ENCODE measurements at regions not wholly inside any gene's neighbourhood (a gene's known extent, or its start where the extent isn't known, plus 50 kb on each side); places are given as distances from the start of the nearest gene placed in this dataset.

DNA sequence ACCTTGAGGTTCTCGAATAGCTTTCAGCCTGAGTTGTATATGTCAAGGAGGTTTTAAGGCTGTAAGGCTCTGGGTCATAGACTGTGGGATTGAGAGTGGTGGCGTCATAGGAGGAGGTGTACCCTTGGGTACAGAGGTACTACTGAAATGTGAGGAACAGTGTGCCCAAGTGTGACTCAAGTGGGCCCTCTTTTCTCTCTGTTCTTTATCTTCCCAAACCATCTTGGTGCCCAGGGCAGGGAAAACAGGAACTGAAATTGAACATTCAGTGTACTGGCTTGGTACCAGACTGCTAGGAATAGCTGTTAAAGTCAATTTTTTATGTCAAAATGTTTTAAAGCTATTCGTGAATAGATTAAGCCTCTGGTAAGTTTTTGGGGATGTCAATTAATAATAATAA, 136.2 kb upstream of the RPS6KA3 start:
- no peak for DNase-seq (ENCODE audit: low read depth)
- H3K4me3 ChIP-seq (replicated peaks; ENCODE audit: low read depth, low read length), result no peak overlapping the region
- TF ChIP-seq, protein P1, sequence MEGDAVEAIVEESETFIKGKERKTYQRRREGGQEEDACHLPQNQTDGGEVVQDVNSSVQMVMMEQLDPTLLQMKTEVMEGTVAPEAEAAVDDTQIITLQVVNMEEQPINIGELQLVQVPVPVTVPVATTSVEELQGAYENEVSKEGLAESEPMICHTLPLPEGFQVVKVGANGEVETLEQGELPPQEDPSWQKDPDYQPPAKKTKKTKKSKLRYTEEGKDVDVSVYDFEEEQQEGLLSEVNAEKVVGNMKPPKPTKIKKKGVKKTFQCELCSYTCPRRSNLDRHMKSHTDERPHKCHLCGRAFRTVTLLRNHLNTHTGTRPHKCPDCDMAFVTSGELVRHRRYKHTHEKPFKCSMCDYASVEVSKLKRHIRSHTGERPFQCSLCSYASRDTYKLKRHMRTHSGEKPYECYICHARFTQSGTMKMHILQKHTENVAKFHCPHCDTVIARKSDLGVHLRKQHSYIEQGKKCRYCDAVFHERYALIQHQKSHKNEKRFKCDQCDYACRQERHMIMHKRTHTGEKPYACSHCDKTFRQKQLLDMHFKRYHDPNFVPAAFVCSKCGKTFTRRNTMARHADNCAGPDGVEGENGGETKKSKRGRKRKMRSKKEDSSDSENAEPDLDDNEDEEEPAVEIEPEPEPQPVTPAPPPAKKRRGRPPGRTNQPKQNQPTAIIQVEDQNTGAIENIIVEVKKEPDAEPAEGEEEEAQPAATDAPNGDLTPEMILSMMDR (IDR thresholded peaks at IDR 0.05; ENCODE audit: low read length, missing control alignments), result no peak

DNA sequence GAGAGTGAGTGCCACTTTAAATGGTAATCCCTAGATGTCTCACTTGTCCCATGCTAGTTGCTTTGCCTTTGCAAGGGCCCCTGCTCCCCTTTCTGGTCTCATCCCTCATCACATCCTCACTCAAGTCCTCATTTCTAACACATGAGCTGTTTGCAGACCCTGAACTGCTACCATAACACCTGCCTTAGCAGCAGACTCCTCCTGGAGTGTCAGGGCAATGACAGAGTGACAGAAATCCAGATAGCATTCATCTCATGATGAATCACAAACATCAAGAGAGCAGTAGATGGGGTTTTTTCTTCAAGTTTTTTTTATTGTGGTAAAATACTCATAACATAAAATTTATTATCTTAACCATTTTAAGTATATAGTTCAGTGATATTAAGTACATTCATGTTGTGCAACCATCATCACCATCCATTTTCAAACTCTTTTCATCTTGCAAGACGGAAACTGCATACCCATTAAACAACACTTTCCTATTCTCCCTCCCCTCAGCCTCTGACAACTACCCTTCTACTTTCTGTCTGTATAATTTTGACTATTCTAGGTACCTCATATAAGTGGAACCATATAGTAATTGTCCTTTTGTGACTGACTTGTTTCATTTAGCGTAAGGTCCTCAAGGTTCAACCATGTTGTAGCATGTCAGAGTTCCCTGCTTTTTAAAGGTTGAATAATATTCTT, 133.2 kb upstream of the RPS6KA3 start:
- no peak for DNase-seq (ENCODE audit: low read depth)
- TF ChIP-seq, protein P1 (IDR thresholded peaks at IDR 0.05; ENCODE audit: low read length, missing control alignments), result no peak
- no peak overlapping the region for H3K4me3 ChIP-seq (replicated peaks; ENCODE audit: low read depth, low read length)

DNA sequence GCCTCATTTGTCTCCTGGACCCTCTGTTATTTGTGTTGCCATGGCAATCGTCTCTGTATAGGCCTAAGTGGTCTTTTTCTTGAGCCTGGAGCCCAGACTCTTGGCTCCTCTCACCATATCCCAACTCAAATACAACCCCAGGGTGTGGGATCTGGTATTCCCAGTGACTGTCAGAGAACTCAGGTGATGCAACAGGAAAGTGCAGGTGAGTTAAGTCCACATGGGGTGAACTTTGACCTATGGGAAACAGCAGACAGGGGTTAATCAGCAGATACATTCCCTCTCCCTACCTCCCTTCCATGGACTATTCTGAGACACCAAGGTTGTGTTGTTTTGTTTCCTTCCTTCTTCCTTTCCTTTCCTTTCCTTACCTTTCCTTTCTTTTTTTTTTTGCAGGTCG, 130.9 kb upstream of the RPS6KA3 start:
- H3K4me3 ChIP-seq (replicated peaks; ENCODE audit: low read depth, low read length), result no peak overlapping the region
- no peak for DNase-seq (ENCODE audit: low read depth)
- TF ChIP-seq, protein P1 (IDR thresholded peaks at IDR 0.05; ENCODE audit: low read length, missing control alignments), result no peak

DNA sequence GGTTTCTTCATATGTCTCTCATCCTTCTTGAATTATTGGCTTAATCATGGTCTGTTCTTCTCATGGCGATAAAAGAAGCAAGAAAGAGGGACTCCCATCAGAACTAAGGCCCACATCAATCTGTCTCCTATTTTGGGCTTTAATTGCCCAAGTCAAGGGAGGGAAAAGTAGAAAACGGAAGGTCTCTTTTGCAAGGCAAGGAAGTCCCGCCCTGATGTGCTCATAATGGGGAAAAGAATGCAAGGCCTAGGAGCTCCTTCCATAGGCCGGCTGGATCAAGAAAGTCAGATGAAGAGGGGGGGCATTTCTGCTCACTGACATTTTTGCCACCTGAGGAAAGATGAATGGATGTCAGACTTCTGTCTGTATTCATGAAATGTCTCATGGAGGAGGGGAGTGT, 127.7 kb upstream of the RPS6KA3 start:
- no peak for DNase-seq (ENCODE audit: low read depth)
- H3K4me3 ChIP-seq (replicated peaks; ENCODE audit: low read depth, low read length), result no peak overlapping the region
- TF ChIP-seq, protein P1 (IDR thresholded peaks at IDR 0.05; ENCODE audit: low read length, missing control alignments), result no peak

DNA sequence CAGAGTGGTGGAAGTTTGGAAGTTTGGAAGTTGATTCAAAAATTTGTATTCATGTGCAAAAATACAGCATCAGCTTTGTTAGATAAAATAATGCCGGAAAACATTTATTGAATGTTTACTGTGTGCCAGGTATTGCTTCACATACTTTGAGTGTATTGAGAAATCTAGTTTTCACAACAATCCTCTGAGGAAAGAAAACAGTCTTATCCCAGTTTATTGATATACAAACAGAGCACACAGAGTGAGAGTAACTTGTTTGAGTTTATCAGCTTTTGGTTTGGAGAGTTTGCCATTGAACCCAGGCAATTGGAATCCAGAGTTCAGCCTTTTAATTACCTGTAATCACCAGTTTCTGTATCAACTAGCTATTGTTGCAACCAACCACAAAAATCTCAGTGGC, 127.2 kb upstream of the RPS6KA3 start:
- TF ChIP-seq, protein P1 (IDR thresholded peaks at IDR 0.05; ENCODE audit: low read length, missing control alignments), result no peak
- DNase-seq (ENCODE audit: low read depth), result peak; percentile 40
- H3K4me3 ChIP-seq (replicated peaks; ENCODE audit: low read depth, low read length), result no peak overlapping the region

DNA sequence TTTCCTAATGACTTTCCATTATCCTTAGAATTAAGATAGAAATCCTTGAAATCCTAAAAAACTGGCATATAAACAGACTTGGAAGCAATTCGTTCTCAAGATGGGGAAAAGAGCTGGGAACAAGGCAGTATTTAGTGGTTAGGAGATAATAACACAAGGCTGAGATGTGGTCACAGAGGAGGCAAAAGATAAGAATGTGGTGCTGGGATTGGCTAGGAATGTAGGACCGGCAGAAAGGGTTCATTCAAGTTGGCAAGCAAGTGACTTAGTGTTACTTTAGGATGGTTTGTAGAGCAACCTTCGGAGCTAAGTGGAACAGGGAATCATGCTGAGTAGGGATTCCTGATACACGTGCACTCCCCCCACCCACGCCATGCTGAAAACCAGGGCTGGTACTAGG, 121.9 kb upstream of the RPS6KA3 start:
- DNase-seq (ENCODE audit: low read depth), result no peak
- no peak overlapping the region for H3K4me3 ChIP-seq (replicated peaks; ENCODE audit: low read depth, low read length)
- TF ChIP-seq, protein P1 (IDR thresholded peaks at IDR 0.05; ENCODE audit: low read length, missing control alignments), result no peak

DNA sequence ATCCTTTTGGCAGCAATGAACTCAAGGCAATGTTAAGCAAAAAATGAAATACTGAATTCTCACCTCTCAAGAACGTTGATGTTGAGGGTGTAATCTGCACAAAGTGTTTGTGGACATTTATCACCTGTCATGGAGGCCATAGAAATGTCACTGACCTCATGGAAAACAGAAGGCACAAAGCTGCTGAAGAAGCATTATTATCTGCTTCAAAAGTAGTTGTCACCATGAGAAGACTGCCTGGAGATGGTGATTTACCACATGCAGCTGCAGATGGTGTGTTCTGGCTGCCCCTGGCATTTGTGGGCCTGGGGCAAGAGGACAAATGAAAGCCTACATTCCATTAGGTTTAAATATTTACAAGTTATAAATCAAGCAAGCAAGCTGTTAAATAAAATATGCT, 116.8 kb upstream of the RPS6KA3 start:
- H3K4me3 ChIP-seq (replicated peaks; ENCODE audit: low read depth, low read length), result no peak overlapping the region
- no peak for DNase-seq (ENCODE audit: low read depth)
- TF ChIP-seq, protein P1 (IDR thresholded peaks at IDR 0.05; ENCODE audit: low read length, missing control alignments), result no peak
